ENCODE measurements at regions not wholly inside any gene's neighbourhood (a gene's known extent, or its start where the extent isn't known, plus 50 kb on each side); places are given as distances from the start of the nearest gene placed in this dataset.
"Not testable (repeated sequence)": the region's sequence is repeated elsewhere in the genome, so short reads cannot be mapped to it uniquely, and the experiment has no call there.

GRCh38 chr10:21363092-21363730 lies 162.3 kb downstream of the SKIDA1 start:
- no peak for DNase-seq

- DNase-seq: no peak
Observed at GRCh38 chr10:21359202-21359601, 166.3 kb downstream of the SKIDA1 start.

- DNase-seq: no peak
Observed at GRCh38 chr10:21355591-21356011, 169.9 kb downstream of the SKIDA1 start.

GRCh38 chr10:21352886-21353285 lies 172.6 kb downstream of the SKIDA1 start:
- no peak for DNase-seq

GRCh38 chr10:21351594-21351993 lies 173.9 kb downstream of the SKIDA1 start:
- not testable (repeated sequence) for DNase-seq

- no peak for DNase-seq
Observed at GRCh38 chr10:21349912-21350286, 175.6 kb downstream of the SKIDA1 start.

- DNase-seq: no peak
Observed at GRCh38 chr10:21347785-21348170, 177.7 kb downstream of the SKIDA1 start.

GRCh38 chr10:21347043-21347784 lies 178.3 kb downstream of the SKIDA1 start:
- no peak for DNase-seq

GRCh38 chr10:21343087-21343486 lies 182.4 kb downstream of the SKIDA1 start:
- no peak for DNase-seq

- not testable (repeated sequence) for DNase-seq
Observed at GRCh38 chr10:21342499-21342898, 183.0 kb downstream of the SKIDA1 start.

GRCh38 chr10:21340331-21340730 lies 185.2 kb downstream of the SKIDA1 start:
- no peak for DNase-seq

- DNase-seq: no peak
Observed at GRCh38 chr10:21337171-21337792, 188.2 kb downstream of the SKIDA1 start.

- DNase-seq: peak in 1 of 2 experiments; percentile 10
Observed at GRCh38 chr10:21336476-21337170, 188.9 kb downstream of the SKIDA1 start.

GRCh38 chr10:21334891-21335696 lies 190.4 kb downstream of the SKIDA1 start:
- DNase-seq: no peak

- no peak for DNase-seq
Observed at GRCh38 chr10:21330628-21331020, 194.9 kb downstream of the SKIDA1 start.

GRCh38 chr10:21329995-21330627 lies 195.4 kb downstream of the SKIDA1 start:
- no peak for DNase-seq

GRCh38 chr10:21327289-21327993 lies 198.0 kb downstream of the SKIDA1 start:
- no peak for DNase-seq

GRCh38 chr10:21326594-21327288 lies 198.7 kb downstream of the SKIDA1 start:
- no peak for DNase-seq

GRCh38 chr10:21318540-21319167 lies 206.8 kb downstream of the SKIDA1 start:
- DNase-seq: no peak

GRCh38 chr10:21317902-21318301 lies 207.6 kb downstream of the SKIDA1 start:
- no peak for DNase-seq

All from NCI-H524 (cell line).